ENCODE measurements at regions not wholly inside any gene's neighbourhood (a gene's known extent, or its start where the extent isn't known, plus 50 kb on each side); places are given as distances from the start of the nearest gene placed in this dataset.

DNA sequence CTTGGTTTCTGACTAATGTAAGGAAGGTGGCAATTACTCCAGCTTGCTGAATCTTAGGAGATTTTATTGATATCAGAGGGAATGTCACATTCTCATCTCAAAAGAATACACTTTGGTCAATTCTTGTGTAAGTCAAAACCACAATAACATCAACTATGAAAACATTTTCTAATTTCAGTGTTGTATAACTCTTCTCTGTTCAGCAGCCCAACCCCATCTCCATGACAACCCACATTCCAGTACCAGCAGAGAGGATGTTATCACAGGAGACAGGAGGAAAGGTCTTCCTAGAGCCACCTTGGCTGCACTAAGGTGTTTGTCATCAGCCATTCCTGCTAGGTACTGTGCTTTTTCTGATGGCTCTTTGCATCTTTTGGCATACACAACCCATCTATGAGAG lies 529.1 kb upstream of the BRINP1 start:
- TF ChIP-seq, protein P1, sequence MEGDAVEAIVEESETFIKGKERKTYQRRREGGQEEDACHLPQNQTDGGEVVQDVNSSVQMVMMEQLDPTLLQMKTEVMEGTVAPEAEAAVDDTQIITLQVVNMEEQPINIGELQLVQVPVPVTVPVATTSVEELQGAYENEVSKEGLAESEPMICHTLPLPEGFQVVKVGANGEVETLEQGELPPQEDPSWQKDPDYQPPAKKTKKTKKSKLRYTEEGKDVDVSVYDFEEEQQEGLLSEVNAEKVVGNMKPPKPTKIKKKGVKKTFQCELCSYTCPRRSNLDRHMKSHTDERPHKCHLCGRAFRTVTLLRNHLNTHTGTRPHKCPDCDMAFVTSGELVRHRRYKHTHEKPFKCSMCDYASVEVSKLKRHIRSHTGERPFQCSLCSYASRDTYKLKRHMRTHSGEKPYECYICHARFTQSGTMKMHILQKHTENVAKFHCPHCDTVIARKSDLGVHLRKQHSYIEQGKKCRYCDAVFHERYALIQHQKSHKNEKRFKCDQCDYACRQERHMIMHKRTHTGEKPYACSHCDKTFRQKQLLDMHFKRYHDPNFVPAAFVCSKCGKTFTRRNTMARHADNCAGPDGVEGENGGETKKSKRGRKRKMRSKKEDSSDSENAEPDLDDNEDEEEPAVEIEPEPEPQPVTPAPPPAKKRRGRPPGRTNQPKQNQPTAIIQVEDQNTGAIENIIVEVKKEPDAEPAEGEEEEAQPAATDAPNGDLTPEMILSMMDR (IDR thresholded peaks at IDR 0.05; ENCODE audit: low read length), result no peak
- TF ChIP-seq EZH2 (IDR thresholded peaks at IDR 0.05; ENCODE audit: borderline replicate concordance, low read length), result no peak

All from OCI-LY1 (cell line).